ENCODE measurements at regions not wholly inside any gene's neighbourhood (a gene's known extent, or its start where the extent isn't known, plus 50 kb on each side); places are given as distances from the start of the nearest gene placed in this dataset.

GRCh38 chr16:59169168-59169567, 435.1 kb upstream of the GOT2 start:
- H3K27me3 ChIP-seq (replicated peaks; ENCODE audit: insufficient read depth) = no peaks in the 10 kb centered on the region
- no peaks in the 10 kb centered on the region for H3K36me3 ChIP-seq
- no peak for DNase-seq (ENCODE audit: low spot score)
- no peak overlapping the region for H3K4me3 ChIP-seq
- H3K4me1 ChIP-seq (replicated peaks) = no peaks in the 10 kb centered on the region
- intact Hi-C loops (cut with DNase I) = no loop called here
- H3K27ac ChIP-seq = no peak overlapping the region
- TF ChIP-seq POLR2A (IDR thresholded peaks at IDR 0.05) = no peak
- TF ChIP-seq CTCF (IDR thresholded peaks at IDR 0.05) = no peak
- TF ChIP-seq POLR2AphosphoS5 (IDR thresholded peaks at IDR 0.05) = no peak
- H3K9me3 ChIP-seq = no peaks in the 10 kb centered on the region
- 35% methylated on average over 4 of the region's 4 CpGs for WGBS

- no peaks in the 10 kb centered on the region for H3K36me3 ChIP-seq
- no peaks in the 10 kb centered on the region for H3K4me1 ChIP-seq (replicated peaks)
- no peak for TF ChIP-seq POLR2AphosphoS5 (IDR thresholded peaks at IDR 0.05)
- TF ChIP-seq CTCF (IDR thresholded peaks at IDR 0.05) = no peak
- no peak for TF ChIP-seq POLR2A (IDR thresholded peaks at IDR 0.05)
- H3K4me3 ChIP-seq = no peak overlapping the region
- H3K27me3 ChIP-seq (replicated peaks; ENCODE audit: insufficient read depth) = no peaks in the 10 kb centered on the region
- H3K27ac ChIP-seq = no peak overlapping the region
- H3K9me3 ChIP-seq = no peaks in the 10 kb centered on the region
- no peak for DNase-seq (ENCODE audit: low spot score)
- intact Hi-C loops (cut with DNase I) = no loop called here
- WGBS = 34% methylated on average over 3 of the region's 3 CpGs
These were observed 434.5 kb upstream of the GOT2 start for GRCh38 chr16:59168461-59169114.

GRCh38 chr16:59164461-59164860, 430.3 kb upstream of the GOT2 start:
- Histone ChIP-seq H3K9me3 (no peaks in the 10 kb centered on the region), H3K36me3 (no peaks in the 10 kb centered on the region), H3K27ac (no peak overlapping the region), H3K4me1 (replicated peaks) (no peaks in the 10 kb centered on the region), H3K27me3 (replicated peaks; ENCODE audit: insufficient read depth) (no peaks in the 10 kb centered on the region), H3K4me3 (no peak overlapping the region)
- TF ChIP-seq POLR2AphosphoS5 (IDR thresholded peaks at IDR 0.05) (no peak), POLR2A (IDR thresholded peaks at IDR 0.05) (no peak), CTCF (IDR thresholded peaks at IDR 0.05) (no peak)
- 59% methylated on average over 2 of the region's 2 CpGs for whole genome bisulfite sequencing
- intact Hi-C loops (cut with DNase I) = no loop called here
- no peak for DNase-seq (ENCODE audit: low spot score)

- no peaks in the 10 kb centered on the region for H3K27me3 ChIP-seq (replicated peaks; ENCODE audit: insufficient read depth)
- H3K36me3 ChIP-seq = no peaks in the 10 kb centered on the region
- H3K4me3 ChIP-seq = no peak overlapping the region
- no peak for DNase-seq (ENCODE audit: low spot score)
- no peak overlapping the region for H3K27ac ChIP-seq
- 36% methylated on average over 3 of the region's 3 CpGs for WGBS
- no peaks in the 10 kb centered on the region for H3K4me1 ChIP-seq (replicated peaks)
- intact Hi-C loops (cut with DNase I) = no loop called here
- TF ChIP-seq POLR2AphosphoS5 (IDR thresholded peaks at IDR 0.05) = no peak
- no peak for TF ChIP-seq POLR2A (IDR thresholded peaks at IDR 0.05)
- TF ChIP-seq CTCF (IDR thresholded peaks at IDR 0.05) = no peak
- H3K9me3 ChIP-seq = no peaks in the 10 kb centered on the region
These were observed 429.4 kb upstream of the GOT2 start for GRCh38 chr16:59163371-59164055.

GRCh38 chr16:59161679-59162078, 427.6 kb upstream of the GOT2 start:
- DNase-seq (ENCODE audit: low spot score) = no peak
- H3K27me3 ChIP-seq (replicated peaks; ENCODE audit: insufficient read depth) = no peaks in the 10 kb centered on the region
- no peaks in the 10 kb centered on the region for H3K9me3 ChIP-seq
- H3K4me1 ChIP-seq (replicated peaks) = no peaks in the 10 kb centered on the region
- TF ChIP-seq CTCF (IDR thresholded peaks at IDR 0.05) (no peak), POLR2A (IDR thresholded peaks at IDR 0.05) (no peak), POLR2AphosphoS5 (IDR thresholded peaks at IDR 0.05) (no peak)
- 74% methylated on average over 3 of the region's 3 CpGs for WGBS
- no peak overlapping the region for H3K4me3 ChIP-seq
- no peaks in the 10 kb centered on the region for H3K36me3 ChIP-seq
- no peak overlapping the region for H3K27ac ChIP-seq
- intact Hi-C loops (cut with DNase I) = no loop called here

Measured in prostate gland (tissue), 2 donors.